Smooth muscle cell (in vitro differentiated cells): ENCODE measurements at regions not wholly inside any gene's neighbourhood (a gene's known extent, or its start where the extent isn't known, plus 50 kb on each side); places are given as distances from the start of the nearest gene placed in this dataset.

Experiments used
- DNase-seq: peaks from one replicate; lab custom pipeline; 2025; ENCODE audit not compliant: unreplicated experiment; lab: John Stamatoyannopoulos, UW
- H2AFZ ChIP-seq: fragments of 200-600 bp; sonication (generic); 2 replicates; pipeline ENCODE4 v1.6.0; 2016; ENCODE audit warnings: antibody characterized with exemption, low read depth, mild to moderate bottlenecking
- H3F3A ChIP-seq: fragments of 200-600 bp; sonication (generic); 2 replicates; pipeline ENCODE4 v1.6.0; 2017; ENCODE audit warnings: antibody characterized with exemption, low read depth
- H3K27ac ChIP-seq: fragments of 200-600 bp; sonication (generic); 2 replicates; pipeline ENCODE4 v1.5.1; 2016; ENCODE audit warnings: low read depth, mild to moderate bottlenecking
- H3K27me3 ChIP-seq: fragments of 200-600 bp; sonication (generic); 2 replicates; pipeline ENCODE4 v1.6.1; 2016; ENCODE audit warnings: low read depth, mild to moderate bottlenecking
- H3K36me3 ChIP-seq: fragments of 200-600 bp; sonication (generic); 2 replicates; pipeline ENCODE4 v1.5.1; 2016; ENCODE audit warnings: low read depth
- H3K4me1 ChIP-seq: fragments of 200-600 bp; sonication (generic); 2 replicates; pipeline ENCODE4 v1.5.1; 2016; ENCODE audit warnings: low read depth
- H3K4me2 ChIP-seq: fragments of 200-600 bp; sonication (generic); 2 replicates; pipeline ENCODE4 v1.6.0; 2016; ENCODE audit warnings: mild to moderate bottlenecking
- H3K4me3 ChIP-seq: fragments of 200-600 bp; sonication (generic); 2 replicates; pipeline ENCODE4 v1.5.1; 2016; ENCODE audit warnings: mild to moderate bottlenecking
- H3K79me2 ChIP-seq: fragments of 200-600 bp; sonication (generic); 2 replicates; pipeline ENCODE4 v1.6.0; 2016; ENCODE audit warnings: low read depth, mild to moderate bottlenecking
- H3K9ac ChIP-seq: fragments of 200-600 bp; sonication (generic); 2 replicates; pipeline ENCODE4 v1.6.0; 2016; ENCODE audit warnings: low read depth
- H3K9me3 ChIP-seq: fragments of 200-600 bp; sonication (generic); replicated peaks from 2 replicates; pipeline ENCODE4 v1.5.1; 2016; ENCODE audit warnings: low read depth
- H4K20me1 ChIP-seq: fragments of 200-600 bp; sonication (generic); 2 replicates; pipeline ENCODE4 v1.6.0; 2016; ENCODE audit warnings: low read depth
- CTCF ChIP-seq: fragments of 200-600 bp; sonication (generic); IDR thresholded peaks from 2 replicates; pipeline ENCODE4 v1.5.1; 2017; ENCODE audit warnings: borderline replicate concordance, mild to moderate bottlenecking, antibody characterized with exemption; ENCODE audit not compliant: insufficient read depth, poor library complexity, severe bottlenecking
- WGBS: methylation state at CpG from one replicate; pipeline ENCODE4 v1.1.7; 2016; ENCODE audit warnings: low lambda C conversion rate; 5-methylcytosine and 5-hydroxymethylcytosine counted together

GRCh38 chr1:94324178-94324544 is 86.8 kb upstream of the ARHGAP29 start:
- 53% methylated on average over 4 of the region's 4 CpGs for WGBS
- TF ChIP-seq CTCF: no peak
- no peaks in the 10 kb centered on the region for H3K27me3 ChIP-seq
- H3F3A ChIP-seq: peaks cover 23% of the 10 kb centered on the region
- no peak overlapping the region for H3K9ac ChIP-seq
- H2AFZ ChIP-seq: no peak overlapping the region
- peak overlapping the region; percentile 77 for H3K27ac ChIP-seq
- peaks cover 34% of the 10 kb centered on the region for H3K4me1 ChIP-seq
- H3K9me3 ChIP-seq: no peaks in the 10 kb centered on the region
- no peak for DNase-seq
- peak overlapping the region; percentile 33 for H3K4me2 ChIP-seq
- no peaks in the 10 kb centered on the region for H3K36me3 ChIP-seq
- no peaks in the 10 kb centered on the region for H4K20me1 ChIP-seq
- no peaks in the 10 kb centered on the region for H3K79me2 ChIP-seq
- H3K4me3 ChIP-seq: no peak overlapping the region

- peak overlapping the region; percentile 77 for H3K27ac ChIP-seq
- H3F3A ChIP-seq: peaks cover 23% of the 10 kb centered on the region
- H3K79me2 ChIP-seq: no peaks in the 10 kb centered on the region
- no peak overlapping the region for H3K4me3 ChIP-seq
- H3K27me3 ChIP-seq: no peaks in the 10 kb centered on the region
- no peak overlapping the region for H2AFZ ChIP-seq
- WGBS: 85% methylated on average over 7 of the region's 7 CpGs
- peaks cover 34% of the 10 kb centered on the region for H3K4me1 ChIP-seq
- TF ChIP-seq CTCF: no peak
- DNase-seq: no peak
- no peaks in the 10 kb centered on the region for H4K20me1 ChIP-seq
- no peaks in the 10 kb centered on the region for H3K36me3 ChIP-seq
- no peak overlapping the region for H3K9ac ChIP-seq
- H3K4me2 ChIP-seq: peak overlapping the region; percentile 33
- no peaks in the 10 kb centered on the region for H3K9me3 ChIP-seq
These were observed 86.2 kb upstream of the ARHGAP29 start for GRCh38 chr1:94323311-94324177.

- Histone ChIP-seq H4K20me1 (no peaks in the 10 kb centered on the region), H3K4me2 (no peak overlapping the region), H3F3A (peaks cover 31% of the 10 kb centered on the region), H3K9me3 (no peaks in the 10 kb centered on the region), H3K4me3 (no peak overlapping the region), H3K36me3 (no peaks in the 10 kb centered on the region), H3K27me3 (no peaks in the 10 kb centered on the region), H3K9ac (no peak overlapping the region), H2AFZ (no peak overlapping the region), H3K27ac (no peak overlapping the region), H3K79me2 (no peaks in the 10 kb centered on the region), H3K4me1 (peaks cover 27% of the 10 kb centered on the region)
- 59% methylated on average over 5 of the region's 5 CpGs for WGBS
- no peak for DNase-seq
- no peak for TF ChIP-seq CTCF
These were observed 85.3 kb upstream of the ARHGAP29 start for GRCh38 chr1:94322696-94323095.

- no peak overlapping the region for H3K4me3 ChIP-seq
- peaks cover 22% of the 10 kb centered on the region for H3K4me1 ChIP-seq
- no peak for TF ChIP-seq CTCF
- H3K27me3 ChIP-seq: no peaks in the 10 kb centered on the region
- H2AFZ ChIP-seq: no peak overlapping the region
- no peaks in the 10 kb centered on the region for H3K79me2 ChIP-seq
- H4K20me1 ChIP-seq: no peaks in the 10 kb centered on the region
- H3K4me2 ChIP-seq: no peak overlapping the region
- 76% methylated on average over 3 of the region's 3 CpGs for WGBS
- no peak overlapping the region for H3K27ac ChIP-seq
- H3K9me3 ChIP-seq: no peaks in the 10 kb centered on the region
- H3K9ac ChIP-seq: no peak overlapping the region
- no peaks in the 10 kb centered on the region for H3K36me3 ChIP-seq
- DNase-seq: no peak
- H3F3A ChIP-seq: peaks cover 34% of the 10 kb centered on the region
These were observed 84.3 kb upstream of the ARHGAP29 start for GRCh38 chr1:94321662-94322061.
